Neural progenitor cell (in vitro differentiated cells): ENCODE measurements at regions not wholly inside any gene's neighbourhood (a gene's known extent, or its start where the extent isn't known, plus 50 kb on each side); places are given as distances from the start of the nearest gene placed in this dataset.

Experiments used
- DNase-seq: peaks from one replicate; pipeline ENCODE4 v3.0.0-alpha.2; 2016; ENCODE audit warnings: low spot score
- H2AFZ ChIP-seq: fragments of 200-600 bp; sonication (generic); replicated peaks from 2 replicates; pipeline ENCODE4 v1.6.1; 2016; ENCODE audit warnings: antibody characterized with exemption
- H3F3A ChIP-seq: fragments of 200-600 bp; sonication (generic); 2 replicates; pipeline ENCODE4 v1.6.1; 2016; ENCODE audit warnings: antibody characterized with exemption, low read depth
- H3K27ac ChIP-seq: fragments of 200-600 bp; sonication (generic); 2 replicates; pipeline ENCODE4 v1.5.1; 2016; ENCODE audit warnings: mild to moderate bottlenecking
- H3K27me3 ChIP-seq: fragments of 200-600 bp; sonication (generic); 2 replicates; pipeline ENCODE4 v1.6.1; 2016; ENCODE audit warnings: mild to moderate bottlenecking, moderate library complexity
- H3K36me3 ChIP-seq: fragments of 200-600 bp; sonication (generic); 2 replicates; pipeline ENCODE4 v1.5.1; 2016
- H3K4me1 ChIP-seq: fragments of 200-600 bp; sonication (generic); 2 replicates; pipeline ENCODE4 v1.6.1; 2016; ENCODE audit warnings: mixed run types
- H3K4me2 ChIP-seq: fragments of 200-600 bp; sonication (generic); 2 replicates; pipeline ENCODE4 v1.6.1; 2016
- H3K4me3 ChIP-seq: fragments of 200-600 bp; sonication (generic); 2 replicates; pipeline ENCODE4 v1.5.1; 2016
- H3K79me2 ChIP-seq: fragments of 200-600 bp; sonication (generic); 2 replicates; pipeline ENCODE4 v1.6.1; 2016; ENCODE audit warnings: low read depth
- H3K9ac ChIP-seq: fragments of 200-600 bp; sonication (generic); 2 replicates; pipeline ENCODE4 v1.6.1; 2016
- H3K9me3 ChIP-seq: fragments of 200-600 bp; sonication (generic); 2 replicates; pipeline ENCODE4 v1.5.1; 2016; ENCODE audit warnings: low read depth
- H4K20me1 ChIP-seq: fragments of 200-600 bp; sonication (generic); 2 replicates; pipeline ENCODE4 v1.6.1; 2016; ENCODE audit warnings: low read depth
- H3K27ac Mint-ChIP-seq: 3 replicates; pipeline ENCODE4 v1.8.0; 2021; ENCODE audit warnings: mixed read lengths
- H3K27me3 Mint-ChIP-seq: 2 replicates; pipeline ENCODE4 v1.8.0; 2022; ENCODE audit warnings: low read depth, mild to moderate bottlenecking, inconsistent platforms, moderate library complexity, mixed read lengths; ENCODE audit not compliant: insufficient read depth
- H3K36me3 Mint-ChIP-seq: 3 replicates; pipeline ENCODE4 v1.8.0; 2021; ENCODE audit warnings: mixed read lengths
- H3K4me1 Mint-ChIP-seq: 3 replicates; pipeline ENCODE4 v1.8.0; 2021; ENCODE audit warnings: mixed read lengths
- H3K4me3 Mint-ChIP-seq: 3 replicates; pipeline ENCODE4 v1.8.0; 2021; ENCODE audit warnings: mild to moderate bottlenecking, moderate library complexity, mixed read lengths
- H3K9me3 Mint-ChIP-seq: 3 replicates; pipeline ENCODE4 v1.8.0; 2020; ENCODE audit warnings: mixed read lengths
- EZH2 ChIP-seq: fragments of 200-600 bp; sonication (generic); IDR thresholded peaks from 2 replicates; pipeline ENCODE4 v1.6.1; 2017; ENCODE audit warnings: antibody characterized with exemption, mild to moderate bottlenecking, moderate library complexity
- EZH2phosphoT487 ChIP-seq: fragments of 200-600 bp; sonication (generic); IDR thresholded peaks from 2 replicates; pipeline ENCODE4 v1.6.1; 2017; ENCODE audit warnings: antibody characterized with exemption
- TF ChIP-seq, protein P1 (sequence below): fragments of 200-600 bp; sonication (generic); IDR thresholded peaks from 2 replicates; pipeline ENCODE4 v1.5.1; 2017; ENCODE audit warnings: antibody characterized with exemption, mild to moderate bottlenecking

- Histone ChIP-seq H3K27me3 (no peaks in the 10 kb centered on the region), H3K9me3 (no peaks in the 10 kb centered on the region), H3K4me3 (no peak overlapping the region), H2AFZ (no peak overlapping the region), H3K9ac (no peak overlapping the region), H4K20me1 (no peaks in the 10 kb centered on the region), H3K79me2 (no peaks in the 10 kb centered on the region), H3K27ac (no peak overlapping the region), H3K4me2 (no peak overlapping the region), H3K36me3 (no peaks in the 10 kb centered on the region), H3F3A (no peaks in the 10 kb centered on the region), H3K4me1 (no peaks in the 10 kb centered on the region)
- Mint-ChIP-seq H3K4me1 (no peaks in the 10 kb centered on the region), H3K36me3 (no peaks in the 10 kb centered on the region), H3K4me3 (no peak overlapping the region), H3K9me3 (peaks cover 2% of the 10 kb centered on the region), H3K27ac (no peak overlapping the region), H3K27me3 (no peaks in the 10 kb centered on the region)
- no peak for DNase-seq
- no peak for TF ChIP-seq EZH2phosphoT487
- TF ChIP-seq, protein P1, sequence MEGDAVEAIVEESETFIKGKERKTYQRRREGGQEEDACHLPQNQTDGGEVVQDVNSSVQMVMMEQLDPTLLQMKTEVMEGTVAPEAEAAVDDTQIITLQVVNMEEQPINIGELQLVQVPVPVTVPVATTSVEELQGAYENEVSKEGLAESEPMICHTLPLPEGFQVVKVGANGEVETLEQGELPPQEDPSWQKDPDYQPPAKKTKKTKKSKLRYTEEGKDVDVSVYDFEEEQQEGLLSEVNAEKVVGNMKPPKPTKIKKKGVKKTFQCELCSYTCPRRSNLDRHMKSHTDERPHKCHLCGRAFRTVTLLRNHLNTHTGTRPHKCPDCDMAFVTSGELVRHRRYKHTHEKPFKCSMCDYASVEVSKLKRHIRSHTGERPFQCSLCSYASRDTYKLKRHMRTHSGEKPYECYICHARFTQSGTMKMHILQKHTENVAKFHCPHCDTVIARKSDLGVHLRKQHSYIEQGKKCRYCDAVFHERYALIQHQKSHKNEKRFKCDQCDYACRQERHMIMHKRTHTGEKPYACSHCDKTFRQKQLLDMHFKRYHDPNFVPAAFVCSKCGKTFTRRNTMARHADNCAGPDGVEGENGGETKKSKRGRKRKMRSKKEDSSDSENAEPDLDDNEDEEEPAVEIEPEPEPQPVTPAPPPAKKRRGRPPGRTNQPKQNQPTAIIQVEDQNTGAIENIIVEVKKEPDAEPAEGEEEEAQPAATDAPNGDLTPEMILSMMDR: no peak
- TF ChIP-seq EZH2: no peak
Measured at GRCh38 chr10:83104616-83105015, 1034.7 kb upstream of the GHITM start.

GRCh38 chr10:83108565-83109333, 1030.6 kb upstream of the GHITM start:
- Mint-ChIP-seq H3K27me3 (no peaks in the 10 kb centered on the region), H3K27ac (no peak overlapping the region), H3K36me3 (no peaks in the 10 kb centered on the region), H3K9me3 (peaks cover 13% of the 10 kb centered on the region), H3K4me3 (no peak overlapping the region), H3K4me1 (no peaks in the 10 kb centered on the region)
- Histone ChIP-seq H3K79me2 (no peaks in the 10 kb centered on the region), H3K9me3 (no peaks in the 10 kb centered on the region), H3K4me2 (no peak overlapping the region), H3F3A (no peaks in the 10 kb centered on the region), H2AFZ (no peak overlapping the region), H3K36me3 (no peaks in the 10 kb centered on the region), H3K9ac (no peak overlapping the region), H3K4me3 (no peak overlapping the region), H3K4me1 (no peaks in the 10 kb centered on the region), H4K20me1 (no peaks in the 10 kb centered on the region), H3K27ac (no peak overlapping the region), H3K27me3 (no peaks in the 10 kb centered on the region)
- DNase-seq: no peak
- TF ChIP-seq, protein P1: no peak
- TF ChIP-seq EZH2phosphoT487: no peak
- no peak for TF ChIP-seq EZH2

- no peak overlapping the region for H3K4me3 Mint-ChIP-seq
- Histone ChIP-seq H3K9ac (no peak overlapping the region), H3K36me3 (no peaks in the 10 kb centered on the region), H3F3A (no peaks in the 10 kb centered on the region), H3K4me3 (no peak overlapping the region), H3K9me3 (no peaks in the 10 kb centered on the region), H3K4me1 (no peaks in the 10 kb centered on the region), H3K27me3 (no peaks in the 10 kb centered on the region), H2AFZ (no peak overlapping the region), H3K4me2 (no peak overlapping the region), H4K20me1 (no peaks in the 10 kb centered on the region), H3K27ac (no peak overlapping the region), H3K79me2 (no peaks in the 10 kb centered on the region)
- no peaks in the 10 kb centered on the region for H3K27me3 Mint-ChIP-seq
- TF ChIP-seq EZH2: no peak
- TF ChIP-seq, protein P1: no peak
- no peak for TF ChIP-seq EZH2phosphoT487
- no peak overlapping the region for H3K27ac Mint-ChIP-seq
- no peak for DNase-seq
- H3K4me1 Mint-ChIP-seq: no peaks in the 10 kb centered on the region
- H3K9me3 Mint-ChIP-seq: no peaks in the 10 kb centered on the region
- H3K36me3 Mint-ChIP-seq: no peaks in the 10 kb centered on the region
Measured at GRCh38 chr10:83119346-83119745, 1020.0 kb upstream of the GHITM start.
